HepG2 (cell line): ENCODE measurements at regions not wholly inside any gene's neighbourhood (a gene's known extent, or its start where the extent isn't known, plus 50 kb on each side); places are given as distances from the start of the nearest gene placed in this dataset.

ENCODE experiments used
- NFIC ChIP-seq: IDR thresholded peaks from 2 replicates; pipeline ENCODE4 v1.6.1; 2012; ENCODE audit warnings: mild to moderate bottlenecking, low read length, inconsistent platforms
- TARDBP ChIP-seq: sonication (generic); formaldehyde crosslinking; IDR thresholded peaks from 2 replicates; pipeline ENCODE4 v1.8.0; 2022; ENCODE audit warnings: mild to moderate bottlenecking, missing genetic modification reagents
- TF ChIP-seq, protein P1 (sequence below): sonication (generic); formaldehyde crosslinking; IDR thresholded peaks from 2 replicates; pipeline ENCODE4 v1.8.1; 2022; ENCODE audit warnings: low read depth, mild to moderate bottlenecking, missing genetic modification reagents
- TF ChIP-seq, protein P2 (sequence below): sonication (generic); formaldehyde crosslinking; IDR thresholded peaks from 2 replicates; pipeline ENCODE4 v1.5.0; 2020; ENCODE audit warnings: mild to moderate bottlenecking, missing genetic modification reagents, moderate library complexity
- TF ChIP-seq, protein P3 (sequence below): IDR thresholded peaks from 2 replicates; pipeline ENCODE4 v1.6.1; 2012; ENCODE audit warnings: low read length, improper control_type of control experiment

DNA sequence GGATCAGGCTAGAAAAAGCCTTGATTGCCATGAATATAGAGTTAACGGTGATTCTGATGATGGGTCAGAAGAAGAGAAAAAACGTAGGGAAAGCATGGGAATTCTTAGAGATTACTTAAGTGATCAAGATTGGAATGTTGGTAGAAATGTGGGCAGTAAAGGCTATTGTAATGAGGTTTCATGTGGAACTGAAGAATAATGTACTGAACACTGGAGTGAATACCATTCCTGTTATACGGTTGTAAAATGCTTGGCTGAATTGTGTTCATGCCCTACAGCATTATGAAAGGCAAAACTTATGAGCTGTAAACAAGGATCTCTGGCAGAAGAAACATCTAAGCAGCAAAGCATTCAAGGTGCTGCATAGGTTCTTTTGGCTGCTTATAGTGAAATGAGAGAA lies 414.1 kb upstream of the CBLB start:
- TF ChIP-seq, protein P1, sequence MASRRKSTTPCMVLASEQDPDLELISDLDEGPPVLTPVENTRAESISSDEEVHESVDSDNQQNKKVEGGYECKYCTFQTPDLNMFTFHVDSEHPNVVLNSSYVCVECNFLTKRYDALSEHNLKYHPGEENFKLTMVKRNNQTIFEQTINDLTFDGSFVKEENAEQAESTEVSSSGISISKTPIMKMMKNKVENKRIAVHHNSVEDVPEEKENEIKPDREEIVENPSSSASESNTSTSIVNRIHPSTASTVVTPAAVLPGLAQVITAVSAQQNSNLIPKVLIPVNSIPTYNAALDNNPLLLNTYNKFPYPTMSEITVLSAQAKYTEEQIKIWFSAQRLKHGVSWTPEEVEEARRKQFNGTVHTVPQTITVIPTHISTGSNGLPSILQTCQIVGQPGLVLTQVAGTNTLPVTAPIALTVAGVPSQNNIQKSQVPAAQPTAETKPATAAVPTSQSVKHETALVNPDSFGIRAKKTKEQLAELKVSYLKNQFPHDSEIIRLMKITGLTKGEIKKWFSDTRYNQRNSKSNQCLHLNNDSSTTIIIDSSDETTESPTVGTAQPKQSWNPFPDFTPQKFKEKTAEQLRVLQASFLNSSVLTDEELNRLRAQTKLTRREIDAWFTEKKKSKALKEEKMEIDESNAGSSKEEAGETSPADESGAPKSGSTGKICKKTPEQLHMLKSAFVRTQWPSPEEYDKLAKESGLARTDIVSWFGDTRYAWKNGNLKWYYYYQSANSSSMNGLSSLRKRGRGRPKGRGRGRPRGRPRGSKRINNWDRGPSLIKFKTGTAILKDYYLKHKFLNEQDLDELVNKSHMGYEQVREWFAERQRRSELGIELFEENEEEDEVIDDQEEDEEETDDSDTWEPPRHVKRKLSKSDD (CRISPR knock-in tag): no peak
- TF ChIP-seq, protein P2, sequence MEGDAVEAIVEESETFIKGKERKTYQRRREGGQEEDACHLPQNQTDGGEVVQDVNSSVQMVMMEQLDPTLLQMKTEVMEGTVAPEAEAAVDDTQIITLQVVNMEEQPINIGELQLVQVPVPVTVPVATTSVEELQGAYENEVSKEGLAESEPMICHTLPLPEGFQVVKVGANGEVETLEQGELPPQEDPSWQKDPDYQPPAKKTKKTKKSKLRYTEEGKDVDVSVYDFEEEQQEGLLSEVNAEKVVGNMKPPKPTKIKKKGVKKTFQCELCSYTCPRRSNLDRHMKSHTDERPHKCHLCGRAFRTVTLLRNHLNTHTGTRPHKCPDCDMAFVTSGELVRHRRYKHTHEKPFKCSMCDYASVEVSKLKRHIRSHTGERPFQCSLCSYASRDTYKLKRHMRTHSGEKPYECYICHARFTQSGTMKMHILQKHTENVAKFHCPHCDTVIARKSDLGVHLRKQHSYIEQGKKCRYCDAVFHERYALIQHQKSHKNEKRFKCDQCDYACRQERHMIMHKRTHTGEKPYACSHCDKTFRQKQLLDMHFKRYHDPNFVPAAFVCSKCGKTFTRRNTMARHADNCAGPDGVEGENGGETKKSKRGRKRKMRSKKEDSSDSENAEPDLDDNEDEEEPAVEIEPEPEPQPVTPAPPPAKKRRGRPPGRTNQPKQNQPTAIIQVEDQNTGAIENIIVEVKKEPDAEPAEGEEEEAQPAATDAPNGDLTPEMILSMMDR (CRISPR knock-in tag): no peak
- TF ChIP-seq NFIC (no peak), TARDBP (CRISPR knock-in tag) (no peak)
- TF ChIP-seq, protein P3, sequence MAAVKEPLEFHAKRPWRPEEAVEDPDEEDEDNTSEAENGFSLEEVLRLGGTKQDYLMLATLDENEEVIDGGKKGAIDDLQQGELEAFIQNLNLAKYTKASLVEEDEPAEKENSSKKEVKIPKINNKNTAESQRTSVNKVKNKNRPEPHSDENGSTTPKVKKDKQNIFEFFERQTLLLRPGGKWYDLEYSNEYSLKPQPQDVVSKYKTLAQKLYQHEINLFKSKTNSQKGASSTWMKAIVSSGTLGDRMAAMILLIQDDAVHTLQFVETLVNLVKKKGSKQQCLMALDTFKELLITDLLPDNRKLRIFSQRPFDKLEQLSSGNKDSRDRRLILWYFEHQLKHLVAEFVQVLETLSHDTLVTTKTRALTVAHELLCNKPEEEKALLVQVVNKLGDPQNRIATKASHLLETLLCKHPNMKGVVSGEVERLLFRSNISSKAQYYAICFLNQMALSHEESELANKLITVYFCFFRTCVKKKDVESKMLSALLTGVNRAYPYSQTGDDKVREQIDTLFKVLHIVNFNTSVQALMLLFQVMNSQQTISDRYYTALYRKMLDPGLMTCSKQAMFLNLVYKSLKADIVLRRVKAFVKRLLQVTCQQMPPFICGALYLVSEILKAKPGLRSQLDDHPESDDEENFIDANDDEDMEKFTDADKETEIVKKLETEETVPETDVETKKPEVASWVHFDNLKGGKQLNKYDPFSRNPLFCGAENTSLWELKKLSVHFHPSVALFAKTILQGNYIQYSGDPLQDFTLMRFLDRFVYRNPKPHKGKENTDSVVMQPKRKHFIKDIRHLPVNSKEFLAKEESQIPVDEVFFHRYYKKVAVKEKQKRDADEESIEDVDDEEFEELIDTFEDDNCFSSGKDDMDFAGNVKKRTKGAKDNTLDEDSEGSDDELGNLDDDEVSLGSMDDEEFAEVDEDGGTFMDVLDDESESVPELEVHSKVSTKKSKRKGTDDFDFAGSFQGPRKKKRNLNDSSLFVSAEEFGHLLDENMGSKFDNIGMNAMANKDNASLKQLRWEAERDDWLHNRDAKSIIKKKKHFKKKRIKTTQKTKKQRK: no peak
